ENCODE measurements at regions not wholly inside any gene's neighbourhood (a gene's known extent, or its start where the extent isn't known, plus 50 kb on each side); places are given as distances from the start of the nearest gene placed in this dataset.

GRCh38 chr3:83393276-83393675, 1565.5 kb upstream of the CADM2 start:
- POLR2A ChIA-PET = no interaction called here
- DNase-seq (ENCODE audit: low read depth, low spot score) = no peak
- no peak for ATAC-seq
- no peaks in the 10 kb centered on the region for H4K20me1 ChIP-seq (ENCODE audit: insufficient read depth)
- H3K4me3 ChIP-seq (replicated peaks in 1 of 2; ENCODE audit: low read depth in 1 of 2, low read length in 2 of 2) = no peak overlapping the region
- H3K27ac ChIP-seq (ENCODE audit: low read depth, low read length) = no peak overlapping the region
- H3K36me3 ChIP-seq (ENCODE audit: control insufficient read depth in 1 of 2, insufficient read depth in 2 of 2, low read length in 2 of 2) = no peaks in the 10 kb centered on the region
- CTCF ChIA-PET = no interaction called here
- peaks cover 3 to 19% of the 10 kb centered on the region in 2 experiments; a peak in 2 of 4 replicates for H3K9me3 ChIP-seq (ENCODE audit: control insufficient read depth in 1 of 2, insufficient read depth in 1 of 2, low read depth in 1 of 2, low read length in 2 of 2)
- H3K79me2 ChIP-seq (ENCODE audit: insufficient read depth, low read length) = no peaks in the 10 kb centered on the region
- H3K9ac ChIP-seq (ENCODE audit: low read length) = no peak overlapping the region
- no peaks in the 10 kb centered on the region for H3K27me3 ChIP-seq (ENCODE audit: insufficient read depth, low read length)
- H3K4me1 ChIP-seq (ENCODE audit: control insufficient read depth in 1 of 2, insufficient read depth in 2 of 2, low read length in 2 of 2) = no peaks in the 10 kb centered on the region
- no peak overlapping the region for H2AFZ ChIP-seq (ENCODE audit: low read depth, low read length, poor library complexity, severe bottlenecking)
- H3K9me2 ChIP-seq (ENCODE audit: insufficient read depth) = no peaks in the 10 kb centered on the region
- intact Hi-C loops (cut with micrococcal nuclease) = no loop called here
- no peak overlapping the region for H3K4me2 ChIP-seq (ENCODE audit: low read length)
- BruUV-seq (replicated peaks) = no TSS peak
- RAD21 ChIA-PET (ENCODE audit: low non-redundant PET in 1 of 2, low total read pairs in 2 of 2, uncharacterized antibody in 2 of 2, unreplicated experiment in 2 of 2) = no interaction called here
- no peak for TF ChIP-seq POLR2AphosphoS5 (IDR thresholded peaks at IDR 0.05; ENCODE audit: low read depth, low read length)
- TF ChIP-seq EGR1 (IDR thresholded peaks at IDR 0.05; ENCODE audit: low read depth) = no peak
- no peak for TF ChIP-seq ZNF274 (IDR thresholded peaks at IDR 0.05; ENCODE audit: low read depth, low read length)
- TF ChIP-seq EZH2phosphoT487 (IDR thresholded peaks at IDR 0.05; ENCODE audit: borderline replicate concordance) = no peak
- TF ChIP-seq YY1 (IDR thresholded peaks at IDR 0.05; ENCODE audit: extremely low read depth, insufficient replicate concordance, low read depth, low read length) = no peak
- no peak for TF ChIP-seq ATF3 (IDR thresholded peaks at IDR 0.05)
- TF ChIP-seq CBX3 (IDR thresholded peaks at IDR 0.05; ENCODE audit: low read depth) = no peak
- TF ChIP-seq SRF (IDR thresholded peaks at IDR 0.05; ENCODE audit: low read depth) = no peak
- TF ChIP-seq ZBTB33 (IDR thresholded peaks at IDR 0.05; ENCODE audit: extremely low read depth, insufficient replicate concordance, low read length) = no peak
